ENCODE measurements at regions not wholly inside any gene's neighbourhood (a gene's known extent, or its start where the extent isn't known, plus 50 kb on each side); places are given as distances from the start of the nearest gene placed in this dataset.
A peak's percentile ranks its signal among the peaks of the same experiment; 100 is the strongest.
"Not testable (repeated sequence)": the region's sequence is repeated elsewhere in the genome, so short reads cannot be mapped to it uniquely, and the experiment has no call there.

DNA sequence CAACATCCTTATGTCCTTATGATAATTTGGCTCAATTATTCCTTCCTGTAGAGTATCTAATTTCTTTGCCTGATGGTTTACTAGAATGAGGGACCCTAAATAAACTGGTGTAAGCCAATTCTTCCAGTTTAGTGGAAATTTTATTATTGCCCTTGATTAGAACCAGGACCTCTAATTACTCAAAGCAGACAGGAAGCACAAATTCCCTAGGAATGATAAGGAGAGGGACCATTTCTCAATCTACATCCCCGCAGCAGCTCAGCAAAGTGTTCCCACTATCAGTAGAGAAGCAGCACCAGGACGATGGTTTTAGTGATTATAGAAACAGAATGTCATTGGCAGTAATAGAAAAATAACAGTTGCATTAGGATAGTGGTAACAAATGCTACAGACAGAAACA lies 97.1 kb downstream of the PLPPR4 start:
- DNase-seq (ENCODE audit: low read depth), result no peak

DNA sequence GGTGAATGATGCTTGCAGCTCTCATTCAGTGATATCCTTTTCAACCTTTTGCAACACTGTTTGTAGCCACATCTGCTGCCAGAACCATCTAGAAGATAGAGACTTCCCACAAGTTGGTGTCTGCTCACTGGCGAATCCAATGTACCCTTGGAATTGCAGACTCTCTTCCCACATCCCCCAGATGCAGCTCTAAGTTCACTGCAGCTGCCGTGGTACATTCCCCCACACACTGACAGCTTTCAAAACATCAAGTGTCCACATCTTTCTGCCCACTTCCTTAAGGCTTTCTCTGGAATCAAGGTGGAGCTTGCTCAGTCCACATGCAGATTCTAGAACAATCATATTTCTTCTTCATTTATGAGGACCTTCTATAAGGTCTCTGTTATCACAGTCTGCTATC lies 99.2 kb downstream of the PLPPR4 start:
- no peak for DNase-seq (ENCODE audit: low read depth)

GRCh38 chr1:99365141-99365540 lies 100.8 kb downstream of the PLPPR4 start:
- DNase-seq (ENCODE audit: low read depth), result peak; percentile 3

DNA sequence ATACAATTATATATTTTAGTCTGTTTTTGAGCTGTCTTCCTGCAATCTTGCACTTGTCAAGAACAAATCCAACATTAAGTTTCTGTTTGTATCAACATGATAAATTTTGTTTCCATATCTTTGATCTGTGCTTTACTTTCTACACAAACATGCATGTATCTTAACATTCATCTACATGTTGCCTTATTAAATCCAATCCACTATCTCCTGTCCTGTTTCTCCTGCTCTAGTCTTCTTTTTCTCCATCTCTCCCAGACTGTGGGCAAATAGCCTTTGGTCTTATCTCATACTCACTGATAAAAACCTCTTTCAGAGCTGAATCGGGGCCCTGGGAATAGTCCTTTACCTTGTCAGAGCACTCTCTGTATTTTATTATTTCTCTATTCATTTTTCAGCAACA lies 101.3 kb downstream of the PLPPR4 start:
- no peak for DNase-seq (ENCODE audit: low read depth)

- DNase-seq (ENCODE audit: low read depth), result no peak
These were observed 104.9 kb downstream of the PLPPR4 start for GRCh38 chr1:99369154-99369553.

DNA sequence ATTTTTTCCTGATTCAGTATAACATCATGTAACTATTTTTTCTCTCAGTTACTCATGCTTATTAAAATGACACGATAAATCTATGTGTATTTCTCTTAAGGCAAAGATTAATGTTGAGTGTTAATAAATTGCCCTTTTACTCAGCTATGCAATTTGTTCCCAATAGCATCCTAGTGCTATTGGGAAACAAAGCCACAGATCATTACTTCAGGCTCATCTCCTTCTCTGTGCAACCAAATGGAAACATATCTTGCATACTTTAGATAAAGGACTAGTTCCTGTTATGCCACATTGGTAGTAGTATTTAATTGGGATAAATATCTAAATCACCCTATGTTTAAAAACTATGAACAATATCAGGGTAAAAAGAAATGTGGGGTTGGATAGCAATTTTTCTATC lies 106.2 kb downstream of the PLPPR4 start:
- no peak for DNase-seq (ENCODE audit: low read depth)

DNA sequence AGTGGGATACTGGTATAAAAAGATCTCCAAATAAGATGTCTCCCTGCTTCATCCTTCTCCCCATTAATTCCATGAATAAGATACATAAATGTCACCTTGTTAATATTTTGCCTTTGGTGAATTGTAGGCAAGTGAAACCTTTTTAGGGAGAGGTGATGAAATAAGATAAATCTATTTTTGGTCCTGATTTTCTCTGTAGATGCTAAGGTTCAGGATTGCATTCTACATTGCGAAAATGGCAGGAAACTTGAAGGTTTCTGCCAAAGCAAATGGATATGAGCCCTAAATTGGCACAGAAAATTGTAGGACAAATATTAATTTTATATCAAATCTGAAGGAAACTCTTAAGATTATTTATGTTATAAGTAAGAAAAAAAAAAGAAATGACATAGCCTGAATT lies 107.1 kb downstream of the PLPPR4 start:
- DNase-seq (ENCODE audit: low read depth), result no peak

DNA sequence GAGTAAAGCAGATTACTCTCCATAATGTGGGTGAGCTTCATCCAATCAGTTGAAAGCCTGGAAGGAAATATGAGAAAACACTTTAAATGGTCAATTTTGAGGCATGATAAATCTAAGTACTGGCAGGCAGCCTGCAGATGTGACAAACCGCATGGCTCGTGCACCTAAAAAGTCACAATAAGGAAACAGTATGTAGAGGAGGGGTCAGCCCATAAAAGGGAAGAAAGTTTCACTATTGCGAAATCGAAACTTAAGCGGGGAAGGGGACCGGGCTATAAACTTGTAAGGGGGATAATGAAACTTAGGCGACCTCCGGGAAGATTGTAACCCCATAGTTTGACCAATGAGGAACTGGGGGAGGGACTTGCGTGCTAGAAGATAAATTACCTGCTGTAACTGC lies 109.8 kb downstream of the PLPPR4 start:
- no peak for DNase-seq (ENCODE audit: low read depth)

- not testable (repeated sequence) for DNase-seq (ENCODE audit: low read depth)
These were observed 110.4 kb downstream of the PLPPR4 start for GRCh38 chr1:99374693-99375092.

DNA sequence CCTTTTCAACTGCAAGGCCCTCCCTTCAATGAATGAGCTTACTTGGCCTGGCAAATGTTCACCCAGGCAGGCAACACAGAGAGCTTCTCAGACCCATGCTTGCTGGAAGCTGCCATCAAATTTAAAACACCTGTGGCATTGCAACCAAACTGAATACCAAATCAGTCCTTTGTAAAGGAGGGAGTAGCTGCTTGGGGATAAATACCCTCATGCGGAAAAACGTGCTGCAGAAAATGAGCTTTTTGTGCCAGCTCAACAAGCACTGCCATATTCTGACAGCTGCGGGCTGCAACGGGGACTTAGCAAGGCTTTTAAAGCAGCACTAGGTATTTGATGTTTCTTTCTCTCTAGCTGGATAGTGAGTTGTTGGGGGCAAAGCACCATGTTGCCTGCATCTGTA lies 119.7 kb downstream of the PLPPR4 start:
- no peak for DNase-seq (ENCODE audit: low read depth)

- DNase-seq (ENCODE audit: low read depth), result no peak
These were observed 121.6 kb downstream of the PLPPR4 start for GRCh38 chr1:99385852-99386251.

- DNase-seq (ENCODE audit: low read depth), result no peak
These were observed 132.1 kb downstream of the PLPPR4 start for GRCh38 chr1:99396389-99396788.

DNA sequence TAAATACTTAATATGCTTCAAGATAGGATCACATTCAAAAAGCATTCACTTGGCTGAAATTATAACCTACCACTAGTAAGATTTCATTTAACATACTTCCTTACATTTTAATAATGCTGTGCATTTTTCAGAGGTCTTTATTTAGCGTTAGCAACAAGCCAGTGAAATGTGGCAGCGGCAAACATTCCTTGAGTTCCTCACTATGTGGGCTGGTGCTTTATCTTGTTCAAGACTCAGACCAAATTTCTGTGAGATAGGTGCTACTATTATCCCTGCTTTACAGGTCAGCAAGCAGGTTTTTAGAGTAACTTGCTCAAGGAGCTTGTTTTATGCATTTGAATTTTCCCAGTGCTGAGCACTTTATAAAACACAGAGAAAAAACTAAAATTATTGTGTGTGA lies 132.7 kb downstream of the PLPPR4 start:
- DNase-seq (ENCODE audit: low read depth), result peak; percentile 20

DNA sequence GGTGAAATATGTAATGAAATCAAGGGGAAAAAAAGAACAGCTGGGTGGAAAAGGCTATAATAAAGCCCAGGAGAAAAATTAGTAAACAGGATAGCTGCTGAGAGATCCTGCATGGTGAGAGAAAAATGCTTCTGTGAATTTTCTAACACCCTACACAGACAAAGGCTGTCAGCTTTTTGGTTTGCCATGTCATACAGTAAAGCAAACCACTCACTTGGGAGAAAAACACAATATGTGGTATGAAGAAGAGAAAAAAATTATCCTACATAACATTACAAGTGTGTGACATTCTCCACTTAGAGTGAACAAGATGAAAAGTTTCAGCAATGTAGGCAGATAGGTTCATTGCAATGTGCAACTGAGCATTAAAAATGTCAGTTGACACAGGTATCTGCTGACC lies 133.6 kb downstream of the PLPPR4 start:
- no peak for DNase-seq (ENCODE audit: low read depth)

- DNase-seq (ENCODE audit: low read depth), result not testable (repeated sequence)
These were observed 137.3 kb downstream of the PLPPR4 start for GRCh38 chr1:99401556-99401955.

GRCh38 chr1:99404399-99404798 lies 140.1 kb downstream of the PLPPR4 start:
- DNase-seq (ENCODE audit: low read depth), result not testable (repeated sequence)

DNA sequence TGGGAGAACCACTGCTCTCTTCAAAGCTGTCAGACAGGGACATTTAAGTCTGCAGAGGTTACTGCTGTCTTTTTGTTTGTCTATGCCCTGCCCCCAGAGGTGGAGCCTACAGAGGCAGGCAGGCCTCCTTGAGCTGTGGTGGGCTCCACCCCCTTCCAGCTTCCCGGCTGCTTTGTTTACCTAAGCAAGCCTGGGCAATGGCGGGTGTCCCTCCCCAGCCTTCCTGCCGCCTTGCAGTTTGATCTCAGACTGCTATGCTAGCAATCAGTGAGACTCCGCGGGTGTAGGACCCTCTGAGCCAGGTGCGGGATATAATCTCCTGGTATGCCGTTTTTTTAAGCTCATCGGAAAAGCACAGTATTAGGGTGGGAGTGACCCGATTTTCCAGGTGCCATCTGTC lies 141.0 kb downstream of the PLPPR4 start:
- not testable (repeated sequence) for DNase-seq (ENCODE audit: low read depth)

GRCh38 chr1:99407018-99407417 lies 142.7 kb downstream of the PLPPR4 start:
- DNase-seq (ENCODE audit: low read depth), result peak; percentile 15

DNA sequence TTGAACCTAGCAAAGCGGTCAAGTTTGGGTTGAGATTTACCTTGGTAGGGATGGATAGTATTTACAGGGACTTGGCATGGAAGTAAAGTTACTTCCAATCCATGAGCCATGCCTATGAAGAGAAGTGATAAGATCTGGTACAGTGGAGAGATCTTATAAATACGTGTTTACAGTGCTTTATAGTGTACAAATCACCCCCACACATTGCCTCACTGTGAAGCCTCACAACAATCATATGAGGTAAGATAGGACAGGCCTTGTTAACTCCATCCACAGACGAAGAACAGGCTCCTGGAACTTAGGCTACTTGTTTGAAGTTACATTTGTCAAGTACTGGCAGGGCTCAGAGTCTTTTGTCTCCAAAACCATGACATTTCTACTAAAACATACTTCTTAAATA lies 159.8 kb downstream of the PLPPR4 start:
- no peak for DNase-seq (ENCODE audit: low read depth)

DNA sequence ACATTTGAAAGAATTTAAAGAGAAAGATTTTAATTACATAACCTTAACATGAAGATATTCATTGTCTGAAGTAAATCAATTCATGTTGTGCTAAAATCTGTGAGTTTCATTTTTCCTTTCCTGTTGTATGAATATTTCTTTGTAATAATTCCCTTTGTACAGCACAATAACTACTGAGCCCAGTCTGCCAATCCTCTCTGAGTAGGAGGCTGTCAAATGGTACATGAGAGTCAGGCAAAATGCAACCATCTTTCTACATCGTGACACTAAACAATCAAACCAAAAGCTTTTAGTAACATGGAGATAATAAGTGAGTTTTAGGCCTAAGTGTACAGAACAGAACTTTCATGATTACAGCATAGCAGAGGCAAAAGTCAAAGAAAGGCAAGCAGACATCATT lies 165.5 kb downstream of the PLPPR4 start:
- DNase-seq (ENCODE audit: low read depth), result no peak

- peak; percentile 54 for DNase-seq (ENCODE audit: low read depth)
These were observed 174.5 kb downstream of the PLPPR4 start for GRCh38 chr1:99438656-99439230.

DNA sequence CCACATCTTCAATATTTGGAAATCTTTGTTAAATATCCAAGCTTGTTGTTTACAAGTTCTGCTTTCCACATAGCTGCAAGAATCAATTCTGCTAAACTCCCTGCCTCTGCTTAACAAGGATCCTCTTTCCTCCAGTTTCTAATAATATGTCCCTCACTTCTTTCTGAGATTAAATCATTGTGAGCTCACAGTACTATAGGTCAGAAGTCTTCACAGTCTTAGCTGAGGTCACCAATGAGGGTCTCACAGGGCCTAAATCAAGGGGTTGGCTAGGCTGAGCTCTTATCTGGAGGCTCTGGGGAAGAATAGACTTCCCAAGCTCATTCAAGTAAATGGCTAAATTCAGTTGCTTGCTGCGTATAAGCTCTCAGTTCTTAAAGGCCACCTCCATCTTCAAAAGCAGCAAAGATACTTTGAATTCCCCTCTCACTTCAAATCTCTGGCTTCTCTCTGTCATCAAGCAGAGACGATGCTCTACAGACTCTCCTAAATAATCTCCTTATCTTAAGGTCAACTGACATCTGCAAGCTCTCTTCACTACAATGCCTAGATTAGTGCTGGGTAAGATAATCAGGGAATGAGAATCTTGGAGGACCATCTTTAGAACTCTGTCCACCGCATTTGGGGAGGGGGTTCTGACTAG lies 175.3 kb downstream of the PLPPR4 start:
- DNase-seq (ENCODE audit: low read depth), result no peak

- DNase-seq (ENCODE audit: low read depth), result peak; percentile 89
These were observed 177.2 kb downstream of the PLPPR4 start for GRCh38 chr1:99441299-99442095.
